PFSK-1 (cell line): ENCODE measurements at regions not wholly inside any gene's neighbourhood (a gene's known extent, or its start where the extent isn't known, plus 50 kb on each side); places are given as distances from the start of the nearest gene placed in this dataset.

Experiments used
- FOXP2 ChIP-seq: optimal IDR thresholded peaks from 2 replicates; pipeline ENCODE3; 2011; ENCODE audit warnings: borderline replicate concordance, control low read depth, inconsistent platforms; ENCODE audit not compliant: insufficient read depth; ENCODE audit errors: extremely low read length, extremely low read depth
- POLR2AphosphoS5 ChIP-seq: IDR thresholded peaks from 2 replicates; pipeline ENCODE4 v1.6.1; 2012; ENCODE audit warnings: low read depth, mild to moderate bottlenecking, control low read depth, low read length, moderate library complexity
- SIN3A ChIP-seq: IDR thresholded peaks from 2 replicates; pipeline ENCODE4 v1.6.1; 2012; ENCODE audit warnings: mild to moderate bottlenecking, low read length, moderate library complexity, borderline replicate concordance; ENCODE audit not compliant: insufficient read depth
- TAF1 ChIP-seq: IDR thresholded peaks from 2 replicates; pipeline ENCODE4 v1.6.1; 2012; ENCODE audit warnings: low read length, control low read depth, borderline replicate concordance; ENCODE audit not compliant: insufficient read depth
- TF ChIP-seq, protein P1 (sequence below), 2 experiments: IDR thresholded peaks; 2 replicates each; pipeline versions ENCODE4 v1.6.1 to v1.8.0; 2011 to 2012; ENCODE audit warnings: low read depth in 2 of 2, low read length in 2 of 2, control low read depth in 1 of 2, inconsistent platforms in 1 of 2, mild to moderate bottlenecking in 1 of 2, moderate library complexity in 1 of 2; ENCODE audit not compliant: insufficient read depth in 1 of 2

GRCh38 chr10:64039198-64039597 lies 518.0 kb downstream of the REEP3 start:
- TF ChIP-seq, protein P1, sequence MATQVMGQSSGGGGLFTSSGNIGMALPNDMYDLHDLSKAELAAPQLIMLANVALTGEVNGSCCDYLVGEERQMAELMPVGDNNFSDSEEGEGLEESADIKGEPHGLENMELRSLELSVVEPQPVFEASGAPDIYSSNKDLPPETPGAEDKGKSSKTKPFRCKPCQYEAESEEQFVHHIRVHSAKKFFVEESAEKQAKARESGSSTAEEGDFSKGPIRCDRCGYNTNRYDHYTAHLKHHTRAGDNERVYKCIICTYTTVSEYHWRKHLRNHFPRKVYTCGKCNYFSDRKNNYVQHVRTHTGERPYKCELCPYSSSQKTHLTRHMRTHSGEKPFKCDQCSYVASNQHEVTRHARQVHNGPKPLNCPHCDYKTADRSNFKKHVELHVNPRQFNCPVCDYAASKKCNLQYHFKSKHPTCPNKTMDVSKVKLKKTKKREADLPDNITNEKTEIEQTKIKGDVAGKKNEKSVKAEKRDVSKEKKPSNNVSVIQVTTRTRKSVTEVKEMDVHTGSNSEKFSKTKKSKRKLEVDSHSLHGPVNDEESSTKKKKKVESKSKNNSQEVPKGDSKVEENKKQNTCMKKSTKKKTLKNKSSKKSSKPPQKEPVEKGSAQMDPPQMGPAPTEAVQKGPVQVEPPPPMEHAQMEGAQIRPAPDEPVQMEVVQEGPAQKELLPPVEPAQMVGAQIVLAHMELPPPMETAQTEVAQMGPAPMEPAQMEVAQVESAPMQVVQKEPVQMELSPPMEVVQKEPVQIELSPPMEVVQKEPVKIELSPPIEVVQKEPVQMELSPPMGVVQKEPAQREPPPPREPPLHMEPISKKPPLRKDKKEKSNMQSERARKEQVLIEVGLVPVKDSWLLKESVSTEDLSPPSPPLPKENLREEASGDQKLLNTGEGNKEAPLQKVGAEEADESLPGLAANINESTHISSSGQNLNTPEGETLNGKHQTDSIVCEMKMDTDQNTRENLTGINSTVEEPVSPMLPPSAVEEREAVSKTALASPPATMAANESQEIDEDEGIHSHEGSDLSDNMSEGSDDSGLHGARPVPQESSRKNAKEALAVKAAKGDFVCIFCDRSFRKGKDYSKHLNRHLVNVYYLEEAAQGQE (IDR thresholded peaks at IDR 0.05; ENCODE audit: insufficient read depth in 1 of 2, low read depth in 2 of 2, low read length in 2 of 2) = no peak
- TF ChIP-seq SIN3A (no peak), POLR2AphosphoS5 (no peak), TAF1 (no peak), FOXP2 (no peak)
